ENCODE measurements at regions not wholly inside any gene's neighbourhood (a gene's known extent, or its start where the extent isn't known, plus 50 kb on each side); places are given as distances from the start of the nearest gene placed in this dataset.

GRCh38 chr14:101117543-101117942 lies 214.0 kb upstream of the RTL1 start:
- H3K27me3 ChIP-seq (ENCODE audit: control insufficient read depth, insufficient read depth, low read length): no peaks in the 10 kb centered on the region
- no peaks in the 10 kb centered on the region for H3K36me3 ChIP-seq (ENCODE audit: control insufficient read depth, insufficient read depth, low read length)
- DNase-seq (ENCODE audit: low read depth): no peak
- no peak for FAIRE-seq
- no peak overlapping the region for H3K4me3 ChIP-seq (ENCODE audit: low read depth, low read length)
- no peak for TF ChIP-seq CTCF (IDR thresholded peaks at IDR 0.05; ENCODE audit: insufficient read depth, low read length, severe bottlenecking)

- H3K27me3 ChIP-seq (ENCODE audit: control insufficient read depth, insufficient read depth, low read length): no peaks in the 10 kb centered on the region
- TF ChIP-seq CTCF (IDR thresholded peaks at IDR 0.05; ENCODE audit: insufficient read depth, low read length, severe bottlenecking): no peak
- DNase-seq (ENCODE audit: low read depth) (no peak), FAIRE-seq (no peak)
- no peaks in the 10 kb centered on the region for H3K36me3 ChIP-seq (ENCODE audit: control insufficient read depth, insufficient read depth, low read length)
- no peak overlapping the region for H3K4me3 ChIP-seq (ENCODE audit: low read depth, low read length)
Measured at GRCh38 chr14:101118233-101118632, 214.7 kb upstream of the RTL1 start.

GRCh38 chr14:101118746-101119591 lies 215.4 kb upstream of the RTL1 start:
- no peak for DNase-seq (ENCODE audit: low read depth)
- Histone ChIP-seq H3K4me3 (ENCODE audit: low read depth, low read length) (no peak overlapping the region), H3K27me3 (ENCODE audit: control insufficient read depth, insufficient read depth, low read length) (no peaks in the 10 kb centered on the region), H3K36me3 (ENCODE audit: control insufficient read depth, insufficient read depth, low read length) (no peaks in the 10 kb centered on the region)
- no peak for FAIRE-seq
- TF ChIP-seq CTCF (IDR thresholded peaks at IDR 0.05; ENCODE audit: insufficient read depth, low read length, severe bottlenecking): no peak

GRCh38 chr14:101119830-101120571 lies 216.5 kb upstream of the RTL1 start:
- FAIRE-seq (no peak), DNase-seq (ENCODE audit: low read depth) (no peak)
- no peak for TF ChIP-seq CTCF (IDR thresholded peaks at IDR 0.05; ENCODE audit: insufficient read depth, low read length, severe bottlenecking)
- no peaks in the 10 kb centered on the region for H3K27me3 ChIP-seq (ENCODE audit: control insufficient read depth, insufficient read depth, low read length)
- no peaks in the 10 kb centered on the region for H3K36me3 ChIP-seq (ENCODE audit: control insufficient read depth, insufficient read depth, low read length)
- no peak overlapping the region for H3K4me3 ChIP-seq (ENCODE audit: low read depth, low read length)

- FAIRE-seq (no peak), DNase-seq (ENCODE audit: low read depth) (no peak)
- Histone ChIP-seq H3K36me3 (ENCODE audit: control insufficient read depth, insufficient read depth, low read length) (no peaks in the 10 kb centered on the region), H3K27me3 (ENCODE audit: control insufficient read depth, insufficient read depth, low read length) (no peaks in the 10 kb centered on the region), H3K4me3 (ENCODE audit: low read depth, low read length) (no peak overlapping the region)
- no peak for TF ChIP-seq CTCF (IDR thresholded peaks at IDR 0.05; ENCODE audit: insufficient read depth, low read length, severe bottlenecking)
Measured at GRCh38 chr14:101120641-101121507, 217.4 kb upstream of the RTL1 start.

Data from bronchial epithelial cell (primary cell).